ENCODE measurements at regions not wholly inside any gene's neighbourhood (a gene's known extent, or its start where the extent isn't known, plus 50 kb on each side); places are given as distances from the start of the nearest gene placed in this dataset.
"Not testable (repeated sequence)": the region's sequence is repeated elsewhere in the genome, so short reads cannot be mapped to it uniquely, and the experiment has no call there.

- DNase-seq (ENCODE audit: low read depth) = no peak
Observed at GRCh38 chr9:117649126-117649525, 55.1 kb upstream of the TLR4 start.

DNA sequence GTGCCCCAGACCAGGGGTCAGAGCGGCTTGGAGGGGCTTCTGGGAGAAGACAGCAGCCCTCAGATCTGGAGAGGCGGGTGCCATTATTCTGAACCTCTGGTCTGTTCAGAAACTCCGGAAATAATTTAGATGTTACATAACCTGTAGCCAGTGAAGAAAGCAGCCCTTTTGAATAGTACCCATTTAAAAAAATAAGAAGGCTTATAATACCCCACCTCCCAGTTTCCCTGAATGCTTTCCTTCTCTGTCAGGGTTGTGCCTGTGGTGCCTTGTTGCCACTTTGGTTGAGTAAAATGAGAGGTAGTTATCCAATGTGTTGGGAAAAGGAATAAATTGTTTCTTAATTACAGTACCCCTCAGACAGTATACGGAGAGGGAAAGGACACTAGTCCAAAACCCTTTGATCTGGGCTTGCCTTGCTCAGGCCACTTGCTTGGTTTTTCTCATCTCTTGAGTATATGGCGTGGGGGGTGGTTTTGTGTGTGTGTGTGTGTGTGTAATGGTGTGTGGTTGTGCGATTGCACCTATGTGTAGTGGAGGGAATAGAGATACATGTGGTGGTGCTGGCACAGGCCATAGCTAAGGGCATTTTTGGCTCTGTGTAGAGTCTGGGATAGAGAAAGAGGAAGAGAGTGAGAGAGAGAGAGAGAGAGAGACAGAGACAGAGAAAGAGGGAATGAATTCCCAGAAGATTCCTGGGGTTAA, 59.1 kb upstream of the TLR4 start:
- no peak for DNase-seq (ENCODE audit: low read depth)

- DNase-seq (ENCODE audit: low read depth) = peak; percentile 33
Observed at GRCh38 chr9:117644133-117644931, 59.9 kb upstream of the TLR4 start.

DNA sequence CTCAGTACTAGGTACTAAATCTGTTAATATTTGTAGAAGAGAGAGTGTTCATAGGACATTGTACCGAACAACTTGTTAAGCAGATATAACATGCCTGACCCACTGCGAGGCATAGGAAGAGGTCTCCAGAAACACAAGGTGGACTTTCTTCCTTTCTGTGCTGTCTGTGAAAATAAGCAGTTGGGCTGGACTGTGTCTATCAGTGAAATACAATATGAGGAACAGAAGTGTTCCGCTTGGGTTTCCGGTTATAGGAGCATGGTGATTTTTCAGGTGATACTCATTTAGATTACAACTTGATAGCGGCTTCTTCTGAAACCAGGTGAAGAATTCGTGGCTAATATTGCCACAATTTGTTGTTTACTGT, 60.9 kb upstream of the TLR4 start:
- no peak for DNase-seq (ENCODE audit: low read depth)

DNA sequence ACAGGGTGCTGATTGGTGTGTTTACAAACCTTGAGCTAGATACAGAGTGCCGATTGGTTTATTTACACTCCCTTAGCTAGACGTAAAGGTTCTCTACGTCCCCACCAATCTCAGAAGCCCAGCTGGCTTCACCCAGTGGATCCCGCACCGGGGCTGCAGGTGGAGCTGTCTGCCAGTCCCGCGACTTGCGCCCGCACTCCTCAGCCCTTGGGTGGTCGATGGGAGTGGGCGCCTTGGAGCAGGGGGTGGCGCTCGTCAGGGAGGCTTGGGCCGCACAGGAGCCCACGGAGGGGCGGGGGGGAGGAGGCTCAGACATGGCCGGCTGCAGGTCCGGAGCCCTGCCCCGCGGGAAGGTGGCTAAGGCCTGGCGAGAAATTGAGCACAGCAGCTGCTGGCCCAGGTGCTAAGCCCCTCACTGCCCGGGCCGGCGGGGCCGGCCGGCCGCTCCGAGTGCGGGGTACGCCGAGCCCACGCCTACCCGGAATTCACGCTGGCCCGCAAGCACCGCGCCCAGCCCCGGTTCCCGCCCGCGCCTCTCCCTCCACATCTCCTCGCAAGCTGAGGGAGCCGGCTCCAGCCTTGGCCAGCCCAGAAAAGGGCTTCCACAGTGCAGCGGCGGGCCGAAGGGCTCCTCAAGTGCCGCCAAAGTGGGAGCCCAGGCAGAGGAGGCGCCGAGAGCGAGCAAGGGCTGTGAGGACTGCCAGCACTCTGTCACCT, 61.5 kb upstream of the TLR4 start:
- DNase-seq (ENCODE audit: low read depth) = not testable (repeated sequence)

DNA sequence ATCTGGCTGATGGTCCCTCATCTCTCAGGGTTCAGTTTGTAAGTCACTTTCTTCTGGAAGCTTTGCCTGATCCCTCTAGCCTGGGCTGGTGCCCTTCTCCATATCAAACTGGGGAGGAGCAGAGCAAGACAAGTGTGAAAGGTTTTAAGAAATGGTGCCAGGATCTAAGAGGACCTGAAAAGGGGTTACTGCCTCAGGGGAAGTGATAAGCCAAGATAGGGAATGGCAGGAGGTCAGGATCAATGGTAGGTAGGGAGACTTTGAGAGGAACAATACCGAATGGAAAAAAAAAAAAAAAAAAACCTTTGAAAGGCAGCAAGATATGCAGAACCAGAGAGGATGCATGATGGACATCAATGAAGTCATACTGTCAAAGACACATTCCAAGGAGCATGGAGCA, 67.5 kb upstream of the TLR4 start:
- DNase-seq (ENCODE audit: low read depth) = no peak

DNA sequence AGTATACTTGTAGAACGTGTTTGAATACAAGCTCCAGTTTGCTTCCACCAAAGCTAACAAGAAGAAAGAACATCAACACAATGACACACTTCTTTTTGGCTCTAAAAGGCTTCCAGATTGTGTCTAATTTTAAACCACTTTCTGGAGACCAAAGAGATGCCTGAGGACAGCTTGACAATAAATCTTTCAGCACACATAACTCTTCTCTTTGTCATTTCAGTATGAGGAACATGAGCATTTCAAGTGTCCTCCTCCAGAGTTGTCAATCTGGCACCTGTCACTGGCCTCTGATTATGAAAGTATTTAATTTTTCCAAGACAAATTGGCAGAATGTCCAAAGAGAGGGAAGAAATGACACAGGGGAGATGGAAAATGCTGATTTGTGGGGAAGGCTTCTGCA, 79.0 kb upstream of the TLR4 start:
- DNase-seq (ENCODE audit: low read depth) = no peak

- no peak for DNase-seq (ENCODE audit: low read depth)
Observed at GRCh38 chr9:117624106-117624505, 80.1 kb upstream of the TLR4 start.

- DNase-seq (ENCODE audit: low read depth) = no peak
Observed at GRCh38 chr9:117622347-117622746, 81.9 kb upstream of the TLR4 start.

DNA sequence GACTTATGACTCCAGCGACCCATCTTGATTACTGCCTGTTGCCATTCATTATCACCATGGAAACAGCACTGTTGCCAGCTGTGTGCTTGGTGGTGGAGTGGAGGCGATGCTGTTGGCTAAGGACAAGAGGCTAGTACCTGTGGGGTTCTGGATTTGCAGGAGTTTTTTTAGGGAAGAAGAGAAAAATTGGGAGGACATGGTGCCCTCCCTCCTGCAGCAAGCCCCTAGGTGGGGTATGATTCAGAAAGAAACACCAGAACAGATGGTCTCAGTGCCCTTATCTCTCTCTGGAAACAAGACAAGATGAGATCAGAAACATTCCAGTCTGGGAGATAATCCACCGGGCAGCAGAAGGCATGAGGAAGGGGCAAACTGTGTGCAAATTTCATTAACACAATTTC, 87.8 kb upstream of the TLR4 start:
- DNase-seq (ENCODE audit: low read depth) = no peak

DNA sequence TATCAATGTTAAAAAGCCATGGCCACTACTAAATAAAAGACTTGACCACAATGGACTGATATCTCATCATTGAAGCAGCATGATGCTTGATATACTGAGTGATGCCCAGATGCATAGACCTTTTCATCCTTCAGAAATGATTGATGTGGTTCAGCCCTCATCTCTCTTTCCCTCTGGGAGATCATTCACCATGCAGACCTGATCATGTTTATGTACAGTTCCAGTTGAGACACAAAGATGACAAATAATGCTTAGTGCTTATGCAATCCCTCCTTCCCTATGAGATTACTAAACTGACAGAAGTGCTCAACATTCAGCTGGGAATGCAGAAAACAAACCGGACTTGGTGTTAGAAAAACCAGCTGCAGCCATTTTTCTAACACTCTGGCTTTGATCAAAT, 91.9 kb upstream of the TLR4 start:
- no peak for DNase-seq (ENCODE audit: low read depth)

GRCh38 chr9:117597977-117598376, 106.2 kb upstream of the TLR4 start:
- no peak for DNase-seq (ENCODE audit: low read depth)

- no peak for DNase-seq (ENCODE audit: low read depth)
Observed at GRCh38 chr9:117596678-117597077, 107.5 kb upstream of the TLR4 start.

- DNase-seq (ENCODE audit: low read depth) = no peak
Observed at GRCh38 chr9:117595650-117596049, 108.6 kb upstream of the TLR4 start.

GRCh38 chr9:117587263-117587662, 116.9 kb upstream of the TLR4 start:
- no peak for DNase-seq (ENCODE audit: low read depth)

DNA sequence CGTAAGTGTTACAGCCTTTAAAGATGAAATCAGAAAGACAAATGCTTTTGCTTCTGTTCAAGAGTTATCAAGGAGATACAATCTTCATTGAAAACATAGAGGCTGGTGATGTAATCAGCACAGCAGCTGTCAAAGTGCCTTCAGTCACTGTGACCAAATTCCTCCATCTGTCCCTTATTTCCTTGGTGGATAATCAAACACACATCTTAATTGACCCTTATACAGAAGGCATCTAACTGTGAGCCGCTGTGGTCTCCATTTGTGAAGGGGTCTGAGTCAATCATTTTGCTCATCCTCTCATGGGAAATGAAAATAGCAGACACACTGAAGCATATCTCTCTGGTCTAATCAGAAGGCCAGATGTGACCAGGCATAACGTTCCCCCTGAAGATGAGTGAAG, 130.1 kb upstream of the TLR4 start:
- no peak for DNase-seq (ENCODE audit: low read depth)

GRCh38 chr9:117564839-117565238, 139.4 kb upstream of the TLR4 start:
- DNase-seq (ENCODE audit: low read depth) = no peak

DNA sequence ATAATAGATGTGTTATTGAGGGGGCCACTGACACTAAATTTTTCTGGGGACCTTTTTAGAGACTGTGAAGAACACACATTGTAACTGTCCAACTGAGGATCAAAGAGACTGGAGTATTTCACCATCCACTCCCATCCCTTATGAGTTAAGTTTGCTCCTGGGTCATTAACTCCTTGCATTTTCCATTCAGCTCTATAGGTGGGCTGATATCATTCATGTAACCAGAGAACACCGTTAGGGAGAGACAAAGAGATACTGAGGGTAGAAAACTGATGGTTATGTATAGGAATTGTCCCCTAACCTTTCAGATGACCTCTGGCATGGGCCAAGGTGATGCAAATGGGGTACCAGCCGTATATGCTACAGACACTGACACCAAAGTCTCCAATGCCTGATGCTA, 142.4 kb upstream of the TLR4 start:
- DNase-seq (ENCODE audit: low read depth) = no peak

DNA sequence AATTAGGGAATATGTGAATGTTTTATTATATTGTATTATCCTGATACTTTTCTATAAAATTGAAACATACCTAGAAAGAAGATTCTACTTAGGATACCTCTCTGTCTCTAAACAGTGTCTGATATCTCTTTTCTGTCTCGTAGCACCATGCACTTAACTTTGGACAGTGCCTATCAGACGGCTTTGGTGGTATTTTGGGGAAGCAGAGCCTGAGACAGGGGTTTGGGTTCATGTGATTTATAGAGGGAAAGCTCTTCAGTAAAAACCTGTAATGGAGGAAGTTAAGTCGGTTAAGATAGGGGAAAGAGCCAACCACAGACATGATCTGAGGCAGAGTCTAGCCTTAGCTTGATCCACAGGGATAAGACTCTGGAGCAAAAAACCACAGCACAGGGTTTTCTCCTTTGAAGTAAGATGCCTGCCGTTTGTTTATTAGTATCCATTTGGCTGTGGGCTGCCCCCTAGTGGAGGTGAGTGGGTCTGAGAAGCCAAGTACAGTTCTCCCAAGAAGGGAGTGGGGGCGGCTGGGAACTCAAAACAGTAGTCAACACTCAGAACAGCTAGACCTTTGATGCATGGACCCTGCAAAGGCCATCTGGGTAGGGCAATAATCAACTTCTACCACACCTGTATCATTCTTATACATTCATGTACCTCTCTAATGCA, 141.2 kb upstream of the ASTN2 start:
- DNase-seq (ENCODE audit: low read depth) = no peak

DNA sequence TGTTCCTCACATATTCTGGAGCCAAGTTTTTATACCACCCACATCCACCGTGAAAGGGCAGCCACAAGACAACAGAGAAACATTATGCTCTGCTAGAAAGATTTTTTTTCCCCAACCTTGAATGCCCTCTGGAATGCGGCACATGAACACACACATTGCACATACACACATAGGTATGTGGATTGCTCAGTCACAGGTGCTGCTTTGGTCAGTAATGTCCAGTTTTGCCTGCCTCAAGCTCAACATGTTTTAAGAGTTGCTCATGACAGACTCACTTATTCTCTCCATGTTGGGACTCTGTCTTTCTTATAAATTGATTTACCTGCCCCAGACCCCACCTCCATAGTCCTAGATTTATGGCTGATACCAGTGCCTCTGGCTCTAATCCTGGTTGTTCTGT, 138.0 kb upstream of the ASTN2 start:
- DNase-seq (ENCODE audit: low read depth) = no peak

DNA sequence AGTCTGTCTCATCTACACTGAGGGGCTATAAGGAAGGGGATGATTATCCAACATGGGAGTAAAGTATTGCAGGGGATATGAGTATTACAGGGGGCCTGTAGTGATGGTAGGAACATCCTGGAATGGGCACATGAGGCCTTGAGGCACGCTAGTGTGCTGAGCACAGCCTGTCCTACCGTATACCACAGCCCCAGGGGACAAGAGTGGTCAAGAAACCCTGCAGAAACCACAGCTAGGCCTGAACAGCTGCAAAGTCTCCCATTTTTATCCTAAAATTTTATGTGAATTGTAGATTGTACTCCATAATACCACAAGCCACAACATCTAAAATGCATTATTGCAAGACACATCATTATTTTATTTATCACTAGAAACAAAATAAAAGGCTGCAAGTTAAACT, 136.3 kb upstream of the ASTN2 start:
- no peak for DNase-seq (ENCODE audit: low read depth)

GRCh38 chr9:117549444-117549843, 134.6 kb upstream of the ASTN2 start:
- no peak for DNase-seq (ENCODE audit: low read depth)

GRCh38 chr9:117548556-117548955, 133.7 kb upstream of the ASTN2 start:
- DNase-seq (ENCODE audit: low read depth) = no peak
